ENCODE measurements at regions not wholly inside any gene's neighbourhood (a gene's known extent, or its start where the extent isn't known, plus 50 kb on each side); places are given as distances from the start of the nearest gene placed in this dataset.
"Not testable (repeated sequence)": the region's sequence is repeated elsewhere in the genome, so short reads cannot be mapped to it uniquely, and the experiment has no call there.

DNA sequence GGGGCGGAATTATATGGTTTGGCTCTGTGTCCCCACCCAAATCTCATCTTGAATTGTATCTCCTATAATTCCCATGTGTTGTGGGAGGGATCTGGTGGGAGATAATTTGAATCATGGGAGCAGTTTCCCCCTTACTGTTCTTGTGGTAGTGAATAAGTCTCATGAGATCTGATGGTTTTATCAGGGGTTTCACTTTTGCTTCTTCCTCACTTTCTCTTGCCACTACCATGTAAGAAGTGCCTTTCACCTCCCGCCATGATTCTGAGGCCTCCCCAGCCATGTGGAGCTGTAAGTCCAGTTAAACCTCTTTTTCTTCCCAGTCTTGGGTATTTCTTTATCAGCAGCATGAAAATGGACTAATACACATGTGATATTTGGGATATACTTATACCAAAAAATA, 63.2 kb upstream of the SSBP3 start:
- peaks cover 13 to 14% of the 10 kb centered on the region in 2 experiments for H3K4me1 ChIP-seq (replicated peaks in 1 of 2; ENCODE audit: control insufficient read depth in 2 of 2, insufficient read depth in 2 of 2, low read length in 2 of 2)
- H3K9me3 ChIP-seq (replicated peaks; ENCODE audit: control insufficient read depth, insufficient read depth, low read depth, low read length); FAIRE-seq; H3K79me2 ChIP-seq (ENCODE audit: control insufficient read depth, insufficient read depth, low read length); DNase-seq (ENCODE audit: extremely low read depth in 1 of 4, low spot score in 3 of 4); BruUV-seq (replicated peaks); H3K27me3 ChIP-seq (ENCODE audit: control insufficient read depth in 2 of 2, insufficient read depth in 2 of 2, low read length in 2 of 2); H3K4me2 ChIP-seq (ENCODE audit: insufficient read depth, low read length); ATAC-seq; H3K36me3 ChIP-seq (ENCODE audit: control insufficient read depth, insufficient read depth, low read length); H3K9ac ChIP-seq (ENCODE audit: insufficient read depth in 1 of 2, low read depth in 2 of 2, low read length in 2 of 2); CTCF ChIA-PET (ENCODE audit: low intra/inter-chr PET ratio); H3K27ac ChIP-seq (ENCODE audit: extremely low read depth, low read depth, low read length); H3K4me3 ChIP-seq; H3K9me1 ChIP-seq (ENCODE audit: control insufficient read depth, insufficient read depth, low read length); H4K20me1 ChIP-seq (replicated peaks; ENCODE audit: control insufficient read depth, insufficient read depth, low read length); H2AFZ ChIP-seq (ENCODE audit: low read depth, low read length); intact Hi-C loops (cut with micrococcal nuclease); in situ Hi-C loops (cut with MboI): not testable (repeated sequence)
- TF ChIP-seq, protein P1, sequence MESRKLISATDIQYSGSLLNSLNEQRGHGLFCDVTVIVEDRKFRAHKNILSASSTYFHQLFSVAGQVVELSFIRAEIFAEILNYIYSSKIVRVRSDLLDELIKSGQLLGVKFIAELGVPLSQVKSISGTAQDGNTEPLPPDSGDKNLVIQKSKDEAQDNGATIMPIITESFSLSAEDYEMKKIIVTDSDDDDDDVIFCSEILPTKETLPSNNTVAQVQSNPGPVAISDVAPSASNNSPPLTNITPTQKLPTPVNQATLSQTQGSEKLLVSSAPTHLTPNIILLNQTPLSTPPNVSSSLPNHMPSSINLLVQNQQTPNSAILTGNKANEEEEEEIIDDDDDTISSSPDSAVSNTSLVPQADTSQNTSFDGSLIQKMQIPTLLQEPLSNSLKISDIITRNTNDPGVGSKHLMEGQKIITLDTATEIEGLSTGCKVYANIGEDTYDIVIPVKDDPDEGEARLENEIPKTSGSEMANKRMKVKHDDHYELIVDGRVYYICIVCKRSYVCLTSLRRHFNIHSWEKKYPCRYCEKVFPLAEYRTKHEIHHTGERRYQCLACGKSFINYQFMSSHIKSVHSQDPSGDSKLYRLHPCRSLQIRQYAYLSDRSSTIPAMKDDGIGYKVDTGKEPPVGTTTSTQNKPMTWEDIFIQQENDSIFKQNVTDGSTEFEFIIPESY (CRISPR knock-in tag; IDR thresholded peaks at IDR 0.05): peak; percentile 79
- TF ChIP-seq ZFP36 (IDR thresholded peaks at IDR 0.05; ENCODE audit: low read depth, low read length, partially characterized antibody): peak; percentile 46
- WGBS (ENCODE audit: insufficient coverage, low coverage, missing lambda C conversion rate): 61% methylated on average over 2 of the region's 2 CpGs
- POLR2A ChIA-PET: interaction anchor here (1.9 kb wide), 1 partner anchor 55 kb away, joined by 4 read pairs; no protein-coding TSS in a partner anchor

All from K562 (cell line).